Osteocyte (in vitro differentiated cells): ENCODE measurements at regions not wholly inside any gene's neighbourhood (a gene's known extent, or its start where the extent isn't known, plus 50 kb on each side); places are given as distances from the start of the nearest gene placed in this dataset.

Experiments
- DNase-seq: peaks from one replicate; pipeline ENCODE4 v3.0.0; 2021; ENCODE audit warnings: mixed read lengths; ENCODE audit not compliant: unreplicated experiment; ENCODE audit errors: extremely low spot score
- H3K27ac Mint-ChIP-seq: one replicate; pipeline ENCODE4 v1.8.0; 2021; ENCODE audit warnings: mild to moderate bottlenecking, mixed read lengths; ENCODE audit not compliant: unreplicated experiment
- H3K27me3 Mint-ChIP-seq: one replicate; pipeline ENCODE4 v1.8.0; 2021; ENCODE audit warnings: mixed read lengths; ENCODE audit not compliant: unreplicated experiment
- H3K36me3 Mint-ChIP-seq: one replicate; pipeline ENCODE4 v1.8.0; 2021; ENCODE audit warnings: mixed read lengths; ENCODE audit not compliant: unreplicated experiment
- H3K4me1 Mint-ChIP-seq: one replicate; pipeline ENCODE4 v1.8.0; 2021; ENCODE audit warnings: mixed read lengths; ENCODE audit not compliant: unreplicated experiment
- H3K4me3 Mint-ChIP-seq: one replicate; pipeline ENCODE4 v1.8.0; 2021; ENCODE audit warnings: mild to moderate bottlenecking, moderate library complexity, mixed read lengths; ENCODE audit not compliant: unreplicated experiment
- H3K9me3 Mint-ChIP-seq: one replicate; pipeline ENCODE4 v1.8.0; 2021; ENCODE audit warnings: mixed read lengths; ENCODE audit not compliant: unreplicated experiment
- CTCF ChIP-seq: fragments of 200-600 bp; sonication (generic); IDR thresholded peaks from 2 replicates; pipeline ENCODE4 v1.5.0; 2021; ENCODE audit warnings: antibody characterized with exemption, mild to moderate bottlenecking, moderate library complexity

GRCh38 chr6:149168968-149169367 is 148.5 kb upstream of the TAB2 start:
- Mint-ChIP-seq H3K36me3 (no peaks in the 10 kb centered on the region), H3K27ac (no peak overlapping the region), H3K4me1 (peaks cover 25% of the 10 kb centered on the region), H3K27me3 (no peaks in the 10 kb centered on the region), H3K9me3 (no peaks in the 10 kb centered on the region), H3K4me3 (no peak overlapping the region)
- no peak for DNase-seq
- TF ChIP-seq CTCF, result no peak

- H3K36me3 Mint-ChIP-seq, result no peaks in the 10 kb centered on the region
- TF ChIP-seq CTCF, result no peak
- no peak for DNase-seq
These were observed 147.6 kb upstream of the TAB2 start for GRCh38 chr6:149169761-149170511.

GRCh38 chr6:149170564-149171452 is 146.7 kb upstream of the TAB2 start:
- Mint-ChIP-seq H3K4me1 (peaks cover 20% of the 10 kb centered on the region), H3K4me3 (no peak overlapping the region), H3K27ac (no peak overlapping the region)

More at GRCh38 chr6:149169761-149170511, 147.6 kb upstream of the TAB2 start:
- Mint-ChIP-seq H3K4me1 (peaks cover 20% of the 10 kb centered on the region), H3K27me3 (no peaks in the 10 kb centered on the region), H3K4me3 (no peak overlapping the region), H3K9me3 (no peaks in the 10 kb centered on the region), H3K27ac (peak overlapping the region; percentile 65)

GRCh38 chr6:149173222-149173621 is 144.3 kb upstream of the TAB2 start:
- no peak for TF ChIP-seq CTCF
- no peaks in the 10 kb centered on the region for H3K36me3 Mint-ChIP-seq
- no peak overlapping the region for H3K27ac Mint-ChIP-seq
- H3K4me1 Mint-ChIP-seq, result peaks cover 20% of the 10 kb centered on the region
- no peaks in the 10 kb centered on the region for H3K27me3 Mint-ChIP-seq
- peaks cover 4% of the 10 kb centered on the region for H3K9me3 Mint-ChIP-seq
- no peak for DNase-seq
- no peak overlapping the region for H3K4me3 Mint-ChIP-seq

More at GRCh38 chr6:149170564-149171452, 146.7 kb upstream of the TAB2 start:
- no peak for DNase-seq
- Mint-ChIP-seq H3K9me3 (no peaks in the 10 kb centered on the region), H3K36me3 (no peaks in the 10 kb centered on the region), H3K27me3 (no peaks in the 10 kb centered on the region)
- no peak for TF ChIP-seq CTCF

GRCh38 chr6:149174962-149175361 is 142.6 kb upstream of the TAB2 start:
- no peak for DNase-seq
- Mint-ChIP-seq H3K9me3 (peaks cover 4% of the 10 kb centered on the region), H3K27me3 (no peaks in the 10 kb centered on the region), H3K4me1 (peaks cover 13% of the 10 kb centered on the region), H3K36me3 (no peaks in the 10 kb centered on the region), H3K4me3 (no peak overlapping the region), H3K27ac (no peak overlapping the region)
- no peak for TF ChIP-seq CTCF
